Osteoblast (primary cell): ENCODE measurements at regions not wholly inside any gene's neighbourhood (a gene's known extent, or its start where the extent isn't known, plus 50 kb on each side); places are given as distances from the start of the nearest gene placed in this dataset.

Experiments used
- DNase-seq: peaks from one replicate; pipeline ENCODE4 v3.0.0; 2011; ENCODE audit warnings: low spot score, mixed read lengths; ENCODE audit not compliant: insufficient read length; ENCODE audit errors: missing footprints
- H2AFZ ChIP-seq: 2 replicates; pipeline ENCODE4 v1.6.0; 2011; ENCODE audit warnings: mild to moderate bottlenecking, low read length
- H3K27ac ChIP-seq: 2 replicates; pipeline ENCODE4 v1.5.1; 2011; ENCODE audit warnings: mild to moderate bottlenecking, low read depth, low read length, moderate library complexity
- H3K27me3 ChIP-seq: 2 replicates; pipeline ENCODE4 v1.6.0; 2012; ENCODE audit warnings: mild to moderate bottlenecking, control low read depth, inconsistent platforms, low read length, moderate library complexity; ENCODE audit not compliant: insufficient read depth
- H3K36me3 ChIP-seq: 2 replicates; pipeline ENCODE4 v1.5.1; 2011; ENCODE audit warnings: mild to moderate bottlenecking, low read length, control low read depth, moderate library complexity; ENCODE audit not compliant: insufficient read depth
- H3K4me1 ChIP-seq: 2 replicates; pipeline ENCODE4 v1.5.1; 2011; ENCODE audit warnings: mild to moderate bottlenecking, low read length, control low read depth, moderate library complexity; ENCODE audit not compliant: insufficient read depth
- H3K4me2 ChIP-seq: 2 replicates; pipeline ENCODE4 v1.6.0; 2011; ENCODE audit warnings: mild to moderate bottlenecking, low read length; ENCODE audit not compliant: insufficient read depth
- H3K4me3 ChIP-seq: fragments of 200-600 bp; sonication (generic); 3 replicates; pipeline ENCODE4 v1.5.1; 2012; ENCODE audit warnings: mild to moderate bottlenecking, low read length, inconsistent platforms; ENCODE audit not compliant: insufficient read depth
- H3K79me2 ChIP-seq: 2 replicates; pipeline ENCODE4 v1.6.0; 2012; ENCODE audit warnings: mild to moderate bottlenecking, low read length, control low read depth, inconsistent platforms; ENCODE audit not compliant: insufficient read depth
- H3K9me3 ChIP-seq: 2 replicates; pipeline ENCODE4 v1.5.1; 2011; ENCODE audit warnings: low read depth, low read length, control low read depth
- H4K20me1 ChIP-seq: 2 replicates; pipeline ENCODE4 v1.6.0; 2012; ENCODE audit warnings: mild to moderate bottlenecking, low read length, control low read depth; ENCODE audit not compliant: insufficient read depth
- TF ChIP-seq, protein P1 (sequence below): IDR thresholded peaks from 2 replicates; pipeline ENCODE4 v1.5.1; 2011; ENCODE audit warnings: mild to moderate bottlenecking, low read depth, low read length, moderate library complexity; ENCODE audit errors: extremely low read depth

GRCh38 chr1:112317140-112317539 is 78.9 kb upstream of the CTTNBP2NL start:
- Histone ChIP-seq H3K36me3 (no peaks in the 10 kb centered on the region), H2AFZ (no peak overlapping the region), H3K27me3 (peaks cover 7% of the 10 kb centered on the region), H3K79me2 (no peaks in the 10 kb centered on the region), H3K27ac (no peak overlapping the region), H3K4me2 (no peak overlapping the region), H3K4me1 (no peaks in the 10 kb centered on the region), H4K20me1 (no peaks in the 10 kb centered on the region), H3K4me3 (no peak overlapping the region), H3K9me3 (no peaks in the 10 kb centered on the region)
- TF ChIP-seq, protein P1, sequence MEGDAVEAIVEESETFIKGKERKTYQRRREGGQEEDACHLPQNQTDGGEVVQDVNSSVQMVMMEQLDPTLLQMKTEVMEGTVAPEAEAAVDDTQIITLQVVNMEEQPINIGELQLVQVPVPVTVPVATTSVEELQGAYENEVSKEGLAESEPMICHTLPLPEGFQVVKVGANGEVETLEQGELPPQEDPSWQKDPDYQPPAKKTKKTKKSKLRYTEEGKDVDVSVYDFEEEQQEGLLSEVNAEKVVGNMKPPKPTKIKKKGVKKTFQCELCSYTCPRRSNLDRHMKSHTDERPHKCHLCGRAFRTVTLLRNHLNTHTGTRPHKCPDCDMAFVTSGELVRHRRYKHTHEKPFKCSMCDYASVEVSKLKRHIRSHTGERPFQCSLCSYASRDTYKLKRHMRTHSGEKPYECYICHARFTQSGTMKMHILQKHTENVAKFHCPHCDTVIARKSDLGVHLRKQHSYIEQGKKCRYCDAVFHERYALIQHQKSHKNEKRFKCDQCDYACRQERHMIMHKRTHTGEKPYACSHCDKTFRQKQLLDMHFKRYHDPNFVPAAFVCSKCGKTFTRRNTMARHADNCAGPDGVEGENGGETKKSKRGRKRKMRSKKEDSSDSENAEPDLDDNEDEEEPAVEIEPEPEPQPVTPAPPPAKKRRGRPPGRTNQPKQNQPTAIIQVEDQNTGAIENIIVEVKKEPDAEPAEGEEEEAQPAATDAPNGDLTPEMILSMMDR, result no peak
- no peak for DNase-seq

DNA sequence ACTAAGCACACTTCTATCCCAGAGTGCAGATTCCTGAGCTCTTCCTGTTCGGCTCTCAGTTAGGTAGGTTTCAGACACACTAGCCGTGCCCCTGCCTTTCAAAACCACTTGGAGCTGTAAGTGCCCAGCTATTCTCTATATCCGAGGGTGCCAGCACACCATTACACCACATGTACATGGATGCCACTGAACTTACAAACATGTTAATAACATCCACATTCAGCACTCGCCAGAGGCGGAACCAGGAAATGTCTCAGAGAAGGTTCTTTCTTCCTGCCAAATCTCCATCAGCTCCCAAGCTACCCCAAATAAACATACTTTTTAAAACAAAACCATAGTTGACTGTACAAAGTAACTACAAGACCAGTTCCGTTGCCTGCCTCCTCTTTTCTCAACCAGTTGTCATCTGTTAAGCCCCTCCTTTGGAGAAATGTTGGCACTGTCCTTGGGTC is 78.4 kb upstream of the CTTNBP2NL start:
- H3K4me2 ChIP-seq, result no peak overlapping the region
- no peak overlapping the region for H3K27ac ChIP-seq
- H3K79me2 ChIP-seq, result no peaks in the 10 kb centered on the region
- H3K27me3 ChIP-seq, result peaks cover 7% of the 10 kb centered on the region
- H3K9me3 ChIP-seq, result no peaks in the 10 kb centered on the region
- no peaks in the 10 kb centered on the region for H3K4me1 ChIP-seq
- H3K4me3 ChIP-seq, result no peak overlapping the region
- H3K36me3 ChIP-seq, result no peaks in the 10 kb centered on the region
- TF ChIP-seq, protein P1, result no peak
- H4K20me1 ChIP-seq, result no peaks in the 10 kb centered on the region
- no peak for DNase-seq
- no peak overlapping the region for H2AFZ ChIP-seq

DNA sequence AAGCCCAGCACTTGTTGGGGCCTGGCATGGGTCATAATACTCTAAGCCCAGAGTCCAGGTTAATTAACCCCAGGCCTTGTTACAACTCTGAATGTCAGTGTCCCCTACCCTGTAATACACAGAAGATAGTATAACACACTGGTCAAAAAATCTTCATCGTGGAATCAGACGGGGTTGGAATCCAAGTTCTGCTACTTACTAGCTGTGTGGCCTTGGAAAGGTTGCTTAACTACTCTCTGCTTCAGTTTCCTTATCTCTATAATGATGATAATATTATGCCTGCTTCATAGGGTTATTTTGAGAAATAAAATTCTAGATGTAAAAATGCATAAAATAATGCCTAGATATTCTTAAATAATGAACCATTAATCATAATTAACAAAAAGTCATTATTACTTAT is 77.8 kb upstream of the CTTNBP2NL start:
- Histone ChIP-seq H4K20me1 (no peaks in the 10 kb centered on the region), H3K27ac (no peak overlapping the region), H3K4me1 (no peaks in the 10 kb centered on the region), H3K9me3 (no peaks in the 10 kb centered on the region), H3K4me3 (no peak overlapping the region), H3K4me2 (no peak overlapping the region), H2AFZ (no peak overlapping the region), H3K36me3 (no peaks in the 10 kb centered on the region), H3K27me3 (peaks cover 7% of the 10 kb centered on the region), H3K79me2 (no peaks in the 10 kb centered on the region)
- TF ChIP-seq, protein P1, result no peak
- DNase-seq, result no peak

DNA sequence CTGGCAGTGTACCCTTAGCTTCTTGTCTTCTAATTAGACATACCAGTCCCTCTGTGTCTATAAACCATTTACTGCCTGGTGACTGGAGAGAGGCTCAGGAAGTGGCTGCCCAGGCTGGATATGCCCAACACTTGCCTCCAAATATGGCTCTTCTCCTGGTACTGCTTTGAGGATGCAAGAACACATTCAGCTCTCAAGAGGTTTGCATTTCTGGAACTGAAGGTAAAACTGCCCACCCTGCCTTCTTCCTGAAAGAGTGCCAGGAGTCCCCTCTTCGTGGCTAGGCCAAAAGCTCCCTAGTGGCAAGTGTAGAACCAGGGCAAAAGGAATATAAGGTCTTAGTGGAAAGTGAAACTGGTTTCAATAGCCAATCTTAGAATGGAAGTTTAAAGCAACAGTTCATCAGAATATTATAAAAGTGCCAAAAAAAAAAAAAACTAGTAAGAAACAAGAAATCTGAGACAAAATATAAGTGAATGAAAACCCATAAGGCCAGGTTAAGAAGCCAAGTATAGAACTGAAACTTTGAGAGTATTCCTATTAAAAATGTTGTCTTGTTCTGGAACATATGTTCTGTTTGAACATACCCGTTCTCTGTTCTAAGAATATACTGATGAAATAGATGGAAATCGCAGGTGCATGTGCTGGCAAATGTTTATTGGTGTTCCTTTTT is 77.2 kb upstream of the CTTNBP2NL start:
- Histone ChIP-seq H3K9me3 (no peaks in the 10 kb centered on the region), H3K4me2 (no peak overlapping the region), H3K27ac (no peak overlapping the region), H3K27me3 (peaks cover 7% of the 10 kb centered on the region), H3K36me3 (no peaks in the 10 kb centered on the region), H2AFZ (no peak overlapping the region), H4K20me1 (no peaks in the 10 kb centered on the region), H3K79me2 (no peaks in the 10 kb centered on the region), H3K4me3 (no peak overlapping the region), H3K4me1 (no peaks in the 10 kb centered on the region)
- TF ChIP-seq, protein P1, result no peak
- no peak for DNase-seq
